K562 (cell line): ENCODE measurements at regions not wholly inside any gene's neighbourhood (a gene's known extent, or its start where the extent isn't known, plus 50 kb on each side); places are given as distances from the start of the nearest gene placed in this dataset.

ENCODE experiments used
- ATAC-seq: fragments of 200-7000 bp; cut with Tn5 transposase; 3 replicates; pipeline ENCODE4 v1.9.1; 2020; ENCODE audit warnings: moderate library complexity
- BruUV-seq: library from RNA; stranded (reverse); fragments of 400-500 nt; replicated peaks from 2 replicates; lab custom pipeline; 2021; lab: Mats Ljungman, UMichigan
- CTCF ChIA-PET: fragments of 300-600 bp; formaldehyde crosslinking; extraction: SDS; loops from one replicate; lab custom pipeline; 2021; ENCODE audit warnings: low intra/inter-chr PET ratio; lab: Yijun Ruan, JAX
- POLR2A ChIA-PET: fragments of 300-600, 350-650 bp; sonication (Branson Sonifier 250); formaldehyde crosslinking; extraction: SDS; loops from one replicate; lab custom pipeline; 2021; ENCODE audit warnings: antibody characterized with exemption, inconsistent platforms; lab: Yijun Ruan, JAX
- DNase-seq, 4 experiments: peaks; one replicate each; pipeline versions ENCODE4 v3.0.0 to v3.0.0-alpha.2; 2011 to 2018; ENCODE audit warnings: low spot score in 3 of 4, mixed read lengths in 3 of 4; ENCODE audit errors: extremely low read depth in 1 of 4
- FAIRE-seq: peaks from 2 replicates; lab custom pipeline; 2011; peaks lifted over from hg19 to GRCh38; lab: Jason Lieb, UNC
- H2AFZ ChIP-seq: 2 replicates; pipeline ENCODE4 v1.6.0; 2011; ENCODE audit warnings: low read depth, low read length, control low read depth, inconsistent platforms
- H3K27ac ChIP-seq: fragments of 200-600 bp; 3 replicates; pipeline ENCODE4 v1.8.0; 2011; ENCODE audit warnings: low read depth, mild to moderate bottlenecking, control low read depth, inconsistent platforms, low read length, moderate library complexity, mixed read lengths; ENCODE audit errors: extremely low read depth
- H3K27me3 ChIP-seq, 2 experiments: fragments of 300-600 bp in 1 of 2; 2 replicates in 1 of 2; 3 replicates in 1 of 2; pipeline versions ENCODE4 v1.6.0 to v1.8.0; 2011; ENCODE audit warnings: inconsistent platforms in 2 of 2, low read length in 2 of 2, mild to moderate bottlenecking in 1 of 2, mixed read lengths in 1 of 2, moderate library complexity in 1 of 2; ENCODE audit not compliant: control insufficient read depth in 2 of 2, insufficient read depth in 2 of 2
- H3K36me3 ChIP-seq: fragments of 300-600 bp; 3 replicates; pipeline ENCODE4 v1.8.0; 2011; ENCODE audit warnings: mild to moderate bottlenecking, low read length, inconsistent platforms; ENCODE audit not compliant: control insufficient read depth, insufficient read depth
- H3K4me1 ChIP-seq, 2 experiments: fragments of 200-600 bp in 1 of 2; replicated peaks in 1 of 2; 2 replicates in 1 of 2; 3 replicates in 1 of 2; pipeline versions ENCODE4 v1.5.1 to v1.8.0; 2011; ENCODE audit warnings: inconsistent platforms in 2 of 2, low read length in 2 of 2, mild to moderate bottlenecking in 1 of 2, mixed read lengths in 1 of 2, moderate library complexity in 1 of 2; ENCODE audit not compliant: control insufficient read depth in 2 of 2, insufficient read depth in 2 of 2
- H3K4me2 ChIP-seq: 2 replicates; pipeline ENCODE4 v1.6.1; 2011; ENCODE audit warnings: low read length, control low read depth, inconsistent platforms, mixed read lengths; ENCODE audit not compliant: insufficient read depth
- H3K4me3 ChIP-seq: fragments of 200-600 bp; sonication (generic), shearing (Covaris generic); 2 replicates; pipeline ENCODE4 v1.5.1; 2016; ENCODE audit warnings: control low read depth, inconsistent platforms
- H3K79me2 ChIP-seq: fragments of 200-600 bp; 3 replicates; pipeline ENCODE4 v1.8.0; 2011; ENCODE audit warnings: low read length, inconsistent platforms; ENCODE audit not compliant: control insufficient read depth, insufficient read depth
- H3K9ac ChIP-seq, 2 experiments: 2 replicates each; pipeline versions ENCODE4 v1.6.0 to v1.6.1; 2011; ENCODE audit warnings: low read depth in 2 of 2, low read length in 2 of 2, control low read depth in 1 of 2, inconsistent platforms in 1 of 2, mild to moderate bottlenecking in 1 of 2, mixed read lengths in 1 of 2; ENCODE audit not compliant: insufficient read depth in 1 of 2
- H3K9me1 ChIP-seq: one replicate; pipeline ENCODE4 v1.6.0; 2011; ENCODE audit warnings: inconsistent platforms, mild to moderate bottlenecking, low read length, moderate library complexity; ENCODE audit not compliant: control insufficient read depth, insufficient read depth
- H3K9me3 ChIP-seq: replicated peaks from 2 replicates; pipeline ENCODE4 v1.5.1; 2011; ENCODE audit warnings: low read depth, low read length, inconsistent platforms; ENCODE audit not compliant: control insufficient read depth, insufficient read depth
- H4K20me1 ChIP-seq: replicated peaks from 2 replicates; pipeline ENCODE4 v1.6.1; 2011; ENCODE audit warnings: low read length, inconsistent platforms, mixed read lengths; ENCODE audit not compliant: control insufficient read depth, insufficient read depth
- BRD9 ChIP-seq: fragments of 450-650 bp; IDR thresholded peaks from 2 replicates; pipeline ENCODE4 v1.6.1; 2018; ENCODE audit warnings: low read depth; ENCODE audit not compliant: partially characterized antibody
- FIP1L1 ChIP-seq: fragments of 200-400 bp; formaldehyde crosslinking; IDR thresholded peaks from 2 replicates; pipeline ENCODE4 v1.6.1; 2018; ENCODE audit warnings: mild to moderate bottlenecking, low read depth, low read length; ENCODE audit not compliant: poor library complexity, severe bottlenecking
- IRF9 ChIP-seq: fragments of 450-650 bp; IDR thresholded peaks from 2 replicates; pipeline ENCODE4 v1.6.1; 2016; ENCODE audit warnings: missing biosample characterization, missing genetic modification characterization
- KAT7 ChIP-seq: sonication (generic); formaldehyde crosslinking; IDR thresholded peaks from 2 replicates; pipeline ENCODE4 v1.8.0; 2022; ENCODE audit warnings: missing genetic modification reagents, mild to moderate bottlenecking, borderline replicate concordance
- NR1H2 ChIP-seq: sonication (generic); formaldehyde crosslinking; IDR thresholded peaks from 2 replicates; pipeline ENCODE4 v1.4.0; 2020; ENCODE audit warnings: mild to moderate bottlenecking, missing genetic modification reagents
- SAP30 ChIP-seq: fragments of 200-600 bp; sonication (generic); IDR thresholded peaks from 2 replicates; pipeline ENCODE4 v1.6.1; 2012; ENCODE audit warnings: borderline replicate concordance, low read depth, mild to moderate bottlenecking, moderate library complexity, low read length, control low read depth, inconsistent platforms; ENCODE audit not compliant: insufficient read depth, poor library complexity, severe bottlenecking
- SMAD4 ChIP-seq: fragments of 250-450 bp; sonication (Bioruptor Pico); conservative IDR thresholded peaks from 2 replicates; pipeline ENCODE4 v1.8.0; 2021; ENCODE audit warnings: inconsistent platforms, mild to moderate bottlenecking, moderate library complexity
- SMARCA5 ChIP-seq: fragments of 450-650 bp; IDR thresholded peaks from 2 replicates; pipeline ENCODE4 v1.6.1; 2016
- TAF15 ChIP-seq: fragments of 200-400 bp; formaldehyde crosslinking; IDR thresholded peaks from 2 replicates; pipeline ENCODE4 v1.6.1; 2017; ENCODE audit warnings: mild to moderate bottlenecking, low read depth, low read length, moderate library complexity
- YBX1 ChIP-seq: fragments of 450-650 bp; IDR thresholded peaks from 2 replicates; pipeline ENCODE4 v1.7.1; 2016; ENCODE audit warnings: mild to moderate bottlenecking
- ZBTB12 ChIP-seq: fragments of 250-450 bp; sonication (Bioruptor Pico); IDR thresholded peaks from 2 replicates; pipeline ENCODE4 v1.4.0; 2020
- ZNF212 ChIP-seq: fragments of 450-650 bp; formaldehyde crosslinking; IDR thresholded peaks from 2 replicates; pipeline ENCODE4 v1.4.0; 2020; ENCODE audit warnings: mild to moderate bottlenecking
- ZNF589 ChIP-seq: fragments of 200-800 bp; sonication (Bioruptor generic); IDR thresholded peaks from 2 replicates; pipeline ENCODE4 v1.6.1; 2016; ENCODE audit warnings: low read depth, missing genetic modification characterization, missing compliant biosample characterization
- WGBS: fragments of 100-300 bp; shearing (Covaris generic); methylation state at CpG from one replicate; pipeline ENCODE4 v1.1.6; 2016; ENCODE audit warnings: low coverage, mixed read lengths; ENCODE audit not compliant: insufficient coverage; ENCODE audit errors: missing lambda C conversion rate; 5-methylcytosine and 5-hydroxymethylcytosine counted together
- in situ Hi-C: fragments of 300-500 bp; cut with MboI; formaldehyde crosslinking; loops from 4 replicates; pipeline ENCODE4 v1.15.0; 2018; ENCODE audit warnings: inconsistent platforms, mixed read lengths
- intact Hi-C: fragments of 100-400 bp; cut with micrococcal nuclease; formaldehyde crosslinking; loops from 2 replicates; pipeline ENCODE4 v1.14.2; 2022

- ChIA-PET POLR2A (no interaction called here), CTCF (no interaction called here)
- TF ChIP-seq NR1H2 (CRISPR knock-in tag) (no peak), IRF9 (tag) (no peak), ZNF212 (CRISPR knock-in tag) (no peak), ZNF589 (CRISPR knock-in tag) (no peak), BRD9 (no peak)
- no peaks in the 10 kb centered on the region for H3K9me1 ChIP-seq
- H3K27ac ChIP-seq, result no peak overlapping the region
- no peak overlapping the region for H3K4me2 ChIP-seq
- BruUV-seq, result no TSS peak
- H2AFZ ChIP-seq, result no peak overlapping the region
- 0% methylated on average over 4 of the region's 4 CpGs for WGBS
- FAIRE-seq (no peak), ATAC-seq (no peak), DNase-seq (no peak)
- no peaks in the 10 kb centered on the region for H3K27me3 ChIP-seq
- H3K36me3 ChIP-seq, result no peaks in the 10 kb centered on the region
- H3K9me3 ChIP-seq, result no peaks in the 10 kb centered on the region
- intact Hi-C loops, result no loop called here
- H3K4me3 ChIP-seq, result no peak overlapping the region
- H3K4me1 ChIP-seq, result no peaks in the 10 kb centered on the region
- H3K79me2 ChIP-seq, result no peaks in the 10 kb centered on the region
- H4K20me1 ChIP-seq, result no peaks in the 10 kb centered on the region
- in situ Hi-C loops, result no loop called here
- no peak overlapping the region for H3K9ac ChIP-seq
Measured at GRCh38 chr13:60798503-60798902, 401.5 kb downstream of the TDRD3 start.

- CTCF ChIA-PET, result no interaction called here
- ATAC-seq (no peak), FAIRE-seq (no peak), DNase-seq (no peak)
- WGBS, result 4% methylated on average over 2 of the region's 2 CpGs
- no peaks in the 10 kb centered on the region for H4K20me1 ChIP-seq
- H3K27ac ChIP-seq, result no peak overlapping the region
- BruUV-seq, result no TSS peak
- H3K4me1 ChIP-seq, result no peaks in the 10 kb centered on the region
- in situ Hi-C loops, result no loop called here
- no peaks in the 10 kb centered on the region for H3K9me1 ChIP-seq
- no peak overlapping the region for H3K9ac ChIP-seq
- H3K4me2 ChIP-seq, result no peak overlapping the region
- POLR2A ChIA-PET, result no interaction called here
- H2AFZ ChIP-seq, result no peak overlapping the region
- H3K4me3 ChIP-seq, result no peak overlapping the region
- H3K36me3 ChIP-seq, result no peaks in the 10 kb centered on the region
- no peaks in the 10 kb centered on the region for H3K9me3 ChIP-seq
- no peak for TF ChIP-seq ZBTB12 (CRISPR knock-in tag)
- no peak for TF ChIP-seq TAF15
- no peak for TF ChIP-seq SMARCA5
- TF ChIP-seq KAT7 (CRISPR knock-in tag), result no peak
- no peak for TF ChIP-seq SMAD4
- TF ChIP-seq SAP30, result no peak
- TF ChIP-seq YBX1, result no peak
- TF ChIP-seq FIP1L1, result no peak
- TF ChIP-seq, all 486 proteins: peak for 0
- no peaks in the 10 kb centered on the region for H3K79me2 ChIP-seq
- H3K27me3 ChIP-seq, result no peaks in the 10 kb centered on the region
- intact Hi-C loops, result no loop called here
Measured at GRCh38 chr13:60797112-60797511, 400.1 kb downstream of the TDRD3 start.
